ENCODE measurements at regions not wholly inside any gene's neighbourhood (a gene's known extent, or its start where the extent isn't known, plus 50 kb on each side); places are given as distances from the start of the nearest gene placed in this dataset.

- TF ChIP-seq CREB5 (CRISPR knock-in tag; IDR thresholded peaks at IDR 0.05; ENCODE audit: low read depth) (no peak), ISL1 (CRISPR knock-in tag; IDR thresholded peaks at IDR 0.05) (no peak)
Measured at GRCh38 chr17:52390422-52390821, 231.9 kb upstream of the CA10 start (continued).

- TF ChIP-seq TSHZ2 (CRISPR knock-in tag; IDR thresholded peaks at IDR 0.05) (no peak), BACH2 (CRISPR knock-in tag; IDR thresholded peaks at IDR 0.05; ENCODE audit: borderline replicate concordance) (no peak), ZNF565 (CRISPR knock-in tag; conservative IDR thresholded peaks at IDR 0.05; ENCODE audit: low read depth) (no peak), POU6F1 (CRISPR knock-in tag; IDR thresholded peaks at IDR 0.05; ENCODE audit: borderline replicate concordance, low read depth) (no peak), ARNTL (CRISPR knock-in tag; IDR thresholded peaks at IDR 0.05; ENCODE audit: borderline replicate concordance, low read depth) (no peak), ZFP3 (CRISPR knock-in tag; IDR thresholded peaks at IDR 0.05) (no peak)
- ATAC-seq, result no peak
Measured at GRCh38 chr17:52389632-52390031, 231.1 kb upstream of the CA10 start.

- TF ChIP-seq OSR1 (CRISPR knock-in tag; IDR thresholded peaks at IDR 0.05) (no peak), TOX (CRISPR knock-in tag; IDR thresholded peaks at IDR 0.05; ENCODE audit: borderline replicate concordance) (no peak), ARNTL (CRISPR knock-in tag; IDR thresholded peaks at IDR 0.05; ENCODE audit: borderline replicate concordance, low read depth) (no peak), BACH2 (CRISPR knock-in tag; IDR thresholded peaks at IDR 0.05; ENCODE audit: borderline replicate concordance) (no peak), CSRNP3 (CRISPR knock-in tag; IDR thresholded peaks at IDR 0.05) (no peak), CSDC2 (CRISPR knock-in tag; IDR thresholded peaks at IDR 0.05) (no peak), PATZ1 (CRISPR knock-in tag; IDR thresholded peaks at IDR 0.05; ENCODE audit: borderline replicate concordance) (no peak), ZFP30 (CRISPR knock-in tag; IDR thresholded peaks at IDR 0.05) (no peak), RARB (CRISPR knock-in tag; IDR thresholded peaks at IDR 0.05) (no peak), CREB5 (CRISPR knock-in tag; IDR thresholded peaks at IDR 0.05; ENCODE audit: low read depth) (no peak), TCF4 (CRISPR knock-in tag; IDR thresholded peaks at IDR 0.05; ENCODE audit: borderline replicate concordance) (no peak), ISL1 (CRISPR knock-in tag; IDR thresholded peaks at IDR 0.05) (no peak), PPARA (CRISPR knock-in tag; IDR thresholded peaks at IDR 0.05; ENCODE audit: borderline replicate concordance) (no peak)
- no peak for ATAC-seq
Measured at GRCh38 chr17:52388941-52389340, 230.4 kb upstream of the CA10 start.

GRCh38 chr17:52384695-52385094, 226.2 kb upstream of the CA10 start:
- no peak for TF ChIP-seq ISL1 (CRISPR knock-in tag; IDR thresholded peaks at IDR 0.05)
- no peak for ATAC-seq

Measured in SK-N-SH treated with all-trans-retinoic acid at 6 μM for 48 hours (cell line).